Choroid plexus epithelial cell (primary cell): ENCODE measurements at regions not wholly inside any gene's neighbourhood (a gene's known extent, or its start where the extent isn't known, plus 50 kb on each side); places are given as distances from the start of the nearest gene placed in this dataset.

ENCODE experiments used
- DNase-seq: peaks from one replicate; pipeline ENCODE4 v3.0.0-alpha.2; 2010; ENCODE audit warnings: low read depth
- H3K4me3 ChIP-seq: 2 replicates; pipeline ENCODE4 v1.5.1; 2011; ENCODE audit warnings: low read depth, mild to moderate bottlenecking, control low read depth, low read length, moderate library complexity
- CTCF ChIP-seq: conservative IDR thresholded peaks from 2 replicates; pipeline ENCODE4 v1.5.1; 2011; ENCODE audit warnings: low read depth, mild to moderate bottlenecking, control low read depth, inconsistent platforms, low read length, moderate library complexity

DNA sequence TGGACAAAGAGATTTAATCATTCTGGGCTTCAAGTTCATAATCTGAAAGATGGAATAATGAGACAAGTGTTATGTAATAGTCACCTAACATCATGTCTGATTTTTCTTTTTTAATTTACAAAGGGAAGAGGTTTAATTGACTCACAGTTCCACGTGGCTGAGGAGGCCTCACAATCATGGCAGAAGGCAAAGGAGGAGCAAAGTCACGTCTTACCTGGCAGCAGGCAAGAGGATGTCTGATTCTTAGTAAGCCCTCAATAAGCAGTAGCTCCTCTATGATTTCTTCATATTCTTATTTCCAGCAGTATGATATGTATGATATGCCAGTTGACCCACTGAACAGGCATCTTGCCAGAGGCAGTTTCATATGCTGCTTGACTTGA lies 152.7 kb downstream of the S1PR1 start:
- TF ChIP-seq CTCF, result no peak
- no peak overlapping the region for H3K4me3 ChIP-seq
- DNase-seq, result no peak

- no peak for TF ChIP-seq CTCF
- DNase-seq, result no peak
- no peak overlapping the region for H3K4me3 ChIP-seq
These were observed 155.7 kb downstream of the S1PR1 start for GRCh38 chr1:101392552-101392951.

GRCh38 chr1:101394041-101394440 lies 157.2 kb downstream of the S1PR1 start:
- no peak for DNase-seq
- no peak overlapping the region for H3K4me3 ChIP-seq
- TF ChIP-seq CTCF, result no peak

GRCh38 chr1:101399222-101399621 lies 162.4 kb downstream of the S1PR1 start:
- TF ChIP-seq CTCF, result no peak
- no peak for DNase-seq
- H3K4me3 ChIP-seq, result no peak overlapping the region

DNA sequence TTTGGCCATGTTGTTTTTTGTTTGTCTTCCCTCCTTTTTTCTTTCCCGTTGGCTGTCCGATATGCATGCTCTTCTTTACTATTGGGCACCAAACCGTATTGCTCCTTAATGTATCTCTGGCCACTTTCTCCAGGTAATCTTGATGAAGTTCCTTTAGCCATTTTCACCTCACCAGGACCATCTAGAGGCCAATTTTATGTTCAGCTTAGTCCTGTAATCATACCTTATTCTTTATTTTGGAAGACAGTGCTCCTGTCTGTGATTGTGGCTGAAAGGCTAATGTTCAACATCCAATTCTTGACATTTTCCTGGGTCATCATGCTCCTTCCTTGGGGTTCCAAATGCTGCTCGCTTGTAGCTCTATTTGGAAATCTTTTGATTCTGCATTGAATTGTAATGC lies 169.5 kb downstream of the S1PR1 start:
- no peak overlapping the region for H3K4me3 ChIP-seq
- TF ChIP-seq CTCF, result no peak
- no peak for DNase-seq

DNA sequence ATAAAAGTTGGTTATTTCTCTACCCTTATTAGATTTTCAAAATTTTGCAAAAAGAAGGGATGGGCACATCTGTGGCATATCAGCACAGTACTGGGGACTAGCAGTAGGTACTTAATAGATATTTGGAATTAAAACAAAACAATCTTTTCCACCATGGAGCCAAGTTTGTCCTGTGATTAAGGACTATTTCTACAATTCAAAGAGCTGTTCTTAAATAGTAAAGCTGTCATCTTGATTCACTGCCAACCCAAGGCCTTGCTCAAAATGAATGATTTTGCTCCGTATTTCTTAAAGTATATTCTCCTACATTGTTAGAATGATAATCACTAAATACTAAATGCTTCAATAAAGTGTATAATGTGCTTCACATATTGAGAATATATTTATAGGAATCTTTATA lies 169.9 kb downstream of the S1PR1 start:
- no peak for TF ChIP-seq CTCF
- no peak overlapping the region for H3K4me3 ChIP-seq
- no peak for DNase-seq

DNA sequence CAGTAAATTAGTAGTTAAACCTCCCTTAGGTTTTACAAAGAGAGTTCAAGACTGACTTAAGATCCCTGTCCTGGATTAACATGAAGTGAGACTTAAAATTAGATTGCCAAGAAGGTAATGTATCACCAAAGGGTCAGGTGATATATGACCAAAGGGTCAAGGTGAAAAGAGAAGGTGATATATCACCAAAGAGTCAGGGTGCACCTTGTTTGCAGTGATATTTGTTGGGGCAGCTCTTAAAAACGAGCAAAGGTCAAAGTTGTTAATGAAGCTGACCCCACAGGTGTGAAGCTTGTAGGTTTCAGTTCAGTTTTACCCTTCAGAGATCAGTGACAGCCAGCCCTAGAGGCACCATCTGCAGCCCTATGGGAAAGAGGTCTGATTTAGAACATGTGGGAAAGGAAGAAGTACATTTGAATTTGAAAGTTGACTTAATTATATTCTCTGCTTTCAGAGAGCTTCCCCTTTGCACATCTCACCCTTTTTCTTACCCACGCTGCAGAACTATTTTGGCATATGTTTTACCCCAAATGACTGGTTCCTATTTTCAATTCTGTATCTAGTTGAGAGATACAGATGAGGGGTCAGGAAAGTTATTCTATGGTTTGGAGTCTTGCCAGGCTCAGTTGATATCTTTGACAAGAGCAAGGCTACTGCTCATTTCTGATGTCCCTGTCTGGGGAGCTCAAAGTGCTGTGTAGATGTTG lies 170.8 kb downstream of the S1PR1 start:
- TF ChIP-seq CTCF, result no peak
- no peak overlapping the region for H3K4me3 ChIP-seq
- DNase-seq, result no peak
